GM12878 (cell line): ENCODE measurements at regions not wholly inside any gene's neighbourhood (a gene's known extent, or its start where the extent isn't known, plus 50 kb on each side); places are given as distances from the start of the nearest gene placed in this dataset.
"Not testable (repeated sequence)": the region's sequence is repeated elsewhere in the genome, so short reads cannot be mapped to it uniquely, and the experiment has no call there.

Experiments
- ATAC-seq: fragments of 200-7000 bp; cut with Tn5 transposase; 3 replicates; pipeline ENCODE4 v1.9.1; 2020; ENCODE audit warnings: mild to moderate bottlenecking, moderate library complexity
- BruUV-seq: library from RNA; stranded (reverse); fragments of 400-500 nt; replicated peaks from 2 replicates; lab custom pipeline; 2021; lab: Mats Ljungman, UMichigan
- CTCF ChIA-PET: fragments of 300-600 bp; sonication (Branson Sonifier 250); formaldehyde crosslinking; extraction: SDS; loops from one replicate; lab custom pipeline; 2021; ENCODE audit warnings: inconsistent platforms; lab: Yijun Ruan, JAX
- POLR2A ChIA-PET: fragments of 350-600 bp; formaldehyde crosslinking; extraction: SDS; loops from one replicate; lab custom pipeline; 2021; ENCODE audit warnings: inconsistent platforms; lab: Charles Lee
- RAD21 ChIA-PET: fragments of 300-600 bp; sonication (Branson Sonifier 250); formaldehyde crosslinking; loops from one replicate; lab custom pipeline; 2023; ENCODE audit warnings: antibody characterized with exemption; ENCODE audit not compliant: unreplicated experiment; lab: Charles Lee
- SMC1A ChIA-PET: fragments of 300-600 bp; sonication (Branson Sonifier 250); formaldehyde crosslinking; loops from one replicate; lab custom pipeline; 2023; ENCODE audit not compliant: unreplicated experiment, uncharacterized antibody; lab: Charles Lee
- DNase-seq: peaks from one replicate; pipeline ENCODE4 v3.0.0-alpha.2; 2011; ENCODE audit warnings: low read depth, low spot score
- FAIRE-seq: peaks from 3 replicates; lab custom pipeline; 2011; peaks lifted over from hg19 to GRCh38; lab: Jason Lieb, UNC
- H2AFZ ChIP-seq: 2 replicates; pipeline ENCODE4 v1.6.0; 2011; ENCODE audit warnings: low read depth, low read length, control low read depth; ENCODE audit not compliant: control insufficient read depth
- H3K27ac ChIP-seq: 2 replicates; pipeline ENCODE4 v1.5.1; 2011; ENCODE audit warnings: control low read depth; ENCODE audit not compliant: control insufficient read depth, insufficient read depth
- H3K27me3 ChIP-seq, 2 experiments: replicated peaks in 1 of 2; 2 replicates each; pipeline versions ENCODE4 v1.6.0 to v1.6.1; 2011; ENCODE audit warnings: low read length in 1 of 2; ENCODE audit not compliant: control insufficient read depth in 2 of 2, insufficient read depth in 2 of 2
- H3K36me3 ChIP-seq, 2 experiments: 2 replicates each; pipeline ENCODE4 v1.5.1; 2011; ENCODE audit warnings: low read length in 1 of 2; ENCODE audit not compliant: control insufficient read depth in 2 of 2, insufficient read depth in 2 of 2
- H3K4me1 ChIP-seq: 2 replicates; pipeline ENCODE4 v1.6.1; 2011; ENCODE audit warnings: mild to moderate bottlenecking, low read length, moderate library complexity, mixed read lengths; ENCODE audit not compliant: control insufficient read depth, insufficient read depth
- H3K4me2 ChIP-seq: 2 replicates; pipeline ENCODE4 v1.6.0; 2011; ENCODE audit warnings: control low read depth; ENCODE audit not compliant: control insufficient read depth, insufficient read depth
- H3K4me3 ChIP-seq: fragments of 200-600 bp; sonication (generic); 2 replicates; pipeline ENCODE4 v1.5.1; 2016
- H3K79me2 ChIP-seq: 2 replicates; pipeline ENCODE4 v1.6.0; 2011; ENCODE audit warnings: low read length; ENCODE audit not compliant: control insufficient read depth, insufficient read depth
- H3K9ac ChIP-seq: 2 replicates; pipeline ENCODE4 v1.8.0; 2011; ENCODE audit warnings: low read length, control low read depth, mixed read lengths; ENCODE audit not compliant: control insufficient read depth, insufficient read depth
- H3K9me3 ChIP-seq: replicated peaks from 3 replicates; pipeline ENCODE4 v1.5.1; 2011; ENCODE audit warnings: mild to moderate bottlenecking, low read length; ENCODE audit not compliant: control insufficient read depth, insufficient read depth
- H4K20me1 ChIP-seq: 2 replicates; pipeline ENCODE4 v1.6.0; 2011; ENCODE audit not compliant: control insufficient read depth, insufficient read depth
- WGBS: methylation state at CpG from one replicate; pipeline ENCODE4 v1.1.6; 2016; ENCODE audit warnings: low lambda C conversion rate; ENCODE audit not compliant: insufficient replicate concordance, insufficient coverage; ENCODE audit errors: missing lambda C conversion rate; 5-methylcytosine and 5-hydroxymethylcytosine counted together
- in situ Hi-C: fragments of 300-500 bp; cut with MboI; formaldehyde crosslinking; loops from 9 replicates; pipeline ENCODE4 v1.14.3; 2018; ENCODE audit warnings: mixed read lengths
- intact Hi-C: fragments of 100-400 bp; cut with micrococcal nuclease; formaldehyde crosslinking; loops from one replicate; pipeline ENCODE4 v1.14.2; 2022; ENCODE audit not compliant: unreplicated experiment

GRCh38 chr13:22941495-22941894 lies 239.3 kb upstream of the SGCG start:
- H3K36me3 ChIP-seq, H2AFZ ChIP-seq, H3K4me2 ChIP-seq, H3K27me3 ChIP-seq, H4K20me1 ChIP-seq, RAD21 ChIA-PET, BruUV-seq, POLR2A ChIA-PET, SMC1A ChIA-PET, ATAC-seq, FAIRE-seq, H3K4me1 ChIP-seq, H3K27ac ChIP-seq, H3K9ac ChIP-seq, DNase-seq, intact Hi-C loops, H3K9me3 ChIP-seq, H3K4me3 ChIP-seq, H3K79me2 ChIP-seq, CTCF ChIA-PET: not testable (repeated sequence)
- in situ Hi-C loops = loop anchor here (5.0 kb wide), 1 partner anchor 1426 kb away; no protein-coding TSS in a partner anchor
- 49% methylated on average over 7 of the region's 8 CpGs for WGBS

- CTCF ChIA-PET, H3K27me3 ChIP-seq, SMC1A ChIA-PET, H4K20me1 ChIP-seq, H3K4me2 ChIP-seq, H3K9me3 ChIP-seq, H3K4me3 ChIP-seq, H3K79me2 ChIP-seq, DNase-seq, POLR2A ChIA-PET, RAD21 ChIA-PET, H3K9ac ChIP-seq, H3K4me1 ChIP-seq, H2AFZ ChIP-seq, BruUV-seq, H3K36me3 ChIP-seq, ATAC-seq, H3K27ac ChIP-seq, intact Hi-C loops, FAIRE-seq: not testable (repeated sequence)
- 63% methylated on average over 12 of the region's 14 CpGs for WGBS
- in situ Hi-C loops = loop anchor here (5.0 kb wide), 1 partner anchor 1424 kb away; no protein-coding TSS in a partner anchor
These were observed 237.9 kb upstream of the SGCG start for GRCh38 chr13:22942831-22943230.
